ENCODE measurements at regions not wholly inside any gene's neighbourhood (a gene's known extent, or its start where the extent isn't known, plus 50 kb on each side); places are given as distances from the start of the nearest gene placed in this dataset.

- no peak for TF ChIP-seq CTCF (IDR thresholded peaks at IDR 0.05; ENCODE audit: low read length)
- TF ChIP-seq EZH2 (IDR thresholded peaks at IDR 0.05; ENCODE audit: borderline replicate concordance, low read length) = no peak
These were observed 472.9 kb downstream of the FOXO1 start for GRCh38 chr13:40193286-40194223.
